ENCODE measurements at regions not wholly inside any gene's neighbourhood (a gene's known extent, or its start where the extent isn't known, plus 50 kb on each side); places are given as distances from the start of the nearest gene placed in this dataset.

GRCh38 chr10:55497893-55498499 is 697.0 kb upstream of the PCDH15 start:
- Mint-ChIP-seq H3K4me3 (no peak overlapping the region), H3K27ac (no peak overlapping the region), H3K27me3 (ENCODE audit: insufficient read depth, low read depth) (no peaks in the 10 kb centered on the region), H3K36me3 (no peaks in the 10 kb centered on the region), H3K4me1 (no peaks in the 10 kb centered on the region), H3K9me3 (peaks cover 3% of the 10 kb centered on the region)
- TF ChIP-seq EZH2 (IDR thresholded peaks at IDR 0.05), result no peak
- TF ChIP-seq EZH2phosphoT487 (IDR thresholded peaks at IDR 0.05), result no peak
- TF ChIP-seq, protein P1, sequence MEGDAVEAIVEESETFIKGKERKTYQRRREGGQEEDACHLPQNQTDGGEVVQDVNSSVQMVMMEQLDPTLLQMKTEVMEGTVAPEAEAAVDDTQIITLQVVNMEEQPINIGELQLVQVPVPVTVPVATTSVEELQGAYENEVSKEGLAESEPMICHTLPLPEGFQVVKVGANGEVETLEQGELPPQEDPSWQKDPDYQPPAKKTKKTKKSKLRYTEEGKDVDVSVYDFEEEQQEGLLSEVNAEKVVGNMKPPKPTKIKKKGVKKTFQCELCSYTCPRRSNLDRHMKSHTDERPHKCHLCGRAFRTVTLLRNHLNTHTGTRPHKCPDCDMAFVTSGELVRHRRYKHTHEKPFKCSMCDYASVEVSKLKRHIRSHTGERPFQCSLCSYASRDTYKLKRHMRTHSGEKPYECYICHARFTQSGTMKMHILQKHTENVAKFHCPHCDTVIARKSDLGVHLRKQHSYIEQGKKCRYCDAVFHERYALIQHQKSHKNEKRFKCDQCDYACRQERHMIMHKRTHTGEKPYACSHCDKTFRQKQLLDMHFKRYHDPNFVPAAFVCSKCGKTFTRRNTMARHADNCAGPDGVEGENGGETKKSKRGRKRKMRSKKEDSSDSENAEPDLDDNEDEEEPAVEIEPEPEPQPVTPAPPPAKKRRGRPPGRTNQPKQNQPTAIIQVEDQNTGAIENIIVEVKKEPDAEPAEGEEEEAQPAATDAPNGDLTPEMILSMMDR (IDR thresholded peaks at IDR 0.05), result no peak
- Histone ChIP-seq H2AFZ (replicated peaks) (no peak overlapping the region), H3K4me3 (no peak overlapping the region), H3K36me3 (no peaks in the 10 kb centered on the region), H3K79me2 (ENCODE audit: low read depth) (no peaks in the 10 kb centered on the region), H4K20me1 (ENCODE audit: low read depth) (no peaks in the 10 kb centered on the region), H3K27ac (no peak overlapping the region), H3K27me3 (no peaks in the 10 kb centered on the region), H3K4me1 (no peaks in the 10 kb centered on the region), H3K9ac (no peak overlapping the region), H3K4me2 (no peak overlapping the region), H3F3A (ENCODE audit: low read depth) (no peaks in the 10 kb centered on the region), H3K9me3 (ENCODE audit: low read depth) (no peaks in the 10 kb centered on the region)
- no peak for DNase-seq (ENCODE audit: low spot score)

GRCh38 chr10:55495555-55495954 is 694.5 kb upstream of the PCDH15 start:
- Mint-ChIP-seq H3K36me3 (no peaks in the 10 kb centered on the region), H3K4me1 (peaks cover 13% of the 10 kb centered on the region), H3K9me3 (peaks cover 10% of the 10 kb centered on the region), H3K4me3 (no peak overlapping the region), H3K27ac (no peak overlapping the region), H3K27me3 (ENCODE audit: insufficient read depth, low read depth) (no peaks in the 10 kb centered on the region)
- no peak overlapping the region for H2AFZ ChIP-seq (replicated peaks)
- no peak for DNase-seq (ENCODE audit: low spot score)
- H3K4me2 ChIP-seq, result no peak overlapping the region
- TF ChIP-seq EZH2phosphoT487 (IDR thresholded peaks at IDR 0.05), result no peak
- TF ChIP-seq, protein P1 (IDR thresholded peaks at IDR 0.05), result no peak
- no peak for TF ChIP-seq EZH2 (IDR thresholded peaks at IDR 0.05)
- H3K36me3 ChIP-seq, result no peaks in the 10 kb centered on the region
- H3K79me2 ChIP-seq (ENCODE audit: low read depth), result no peaks in the 10 kb centered on the region
- no peak overlapping the region for H3K9ac ChIP-seq
- H3K4me1 ChIP-seq, result no peaks in the 10 kb centered on the region
- H4K20me1 ChIP-seq (ENCODE audit: low read depth), result no peaks in the 10 kb centered on the region
- no peak overlapping the region for H3K27ac ChIP-seq
- H3K9me3 ChIP-seq (ENCODE audit: low read depth), result no peaks in the 10 kb centered on the region
- H3F3A ChIP-seq (ENCODE audit: low read depth), result no peaks in the 10 kb centered on the region
- no peak overlapping the region for H3K4me3 ChIP-seq
- no peaks in the 10 kb centered on the region for H3K27me3 ChIP-seq

DNA sequence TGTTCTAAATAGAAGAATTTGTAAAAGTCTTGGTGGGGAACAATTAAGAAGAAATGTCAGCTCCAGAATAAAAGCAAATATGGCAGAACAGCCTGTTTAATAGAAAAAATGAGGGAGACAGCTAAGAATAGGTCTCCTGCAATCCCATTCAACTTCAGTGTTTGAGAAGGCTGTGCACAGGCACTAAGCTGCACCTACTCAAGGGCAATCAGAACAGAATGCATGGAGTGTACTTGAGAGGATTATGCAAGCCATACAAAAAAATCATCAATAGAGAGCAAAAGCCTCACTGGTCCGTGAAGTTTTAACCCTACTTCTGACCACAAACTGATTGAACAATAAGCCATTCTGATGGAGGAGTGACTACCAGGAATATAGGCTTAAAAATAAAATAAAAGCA is 690.7 kb upstream of the PCDH15 start:
- Histone ChIP-seq H3K9ac (no peak overlapping the region), H3K79me2 (ENCODE audit: low read depth) (no peaks in the 10 kb centered on the region), H3K27ac (no peak overlapping the region), H3K27me3 (no peaks in the 10 kb centered on the region), H2AFZ (replicated peaks) (no peak overlapping the region), H3K4me1 (no peaks in the 10 kb centered on the region), H3K4me3 (no peak overlapping the region), H3K4me2 (no peak overlapping the region), H3K36me3 (no peaks in the 10 kb centered on the region), H3F3A (ENCODE audit: low read depth) (no peaks in the 10 kb centered on the region), H3K9me3 (ENCODE audit: low read depth) (no peaks in the 10 kb centered on the region), H4K20me1 (ENCODE audit: low read depth) (no peaks in the 10 kb centered on the region)
- Mint-ChIP-seq H3K36me3 (no peaks in the 10 kb centered on the region), H3K4me3 (no peak overlapping the region), H3K9me3 (peaks cover 10% of the 10 kb centered on the region), H3K27me3 (ENCODE audit: insufficient read depth, low read depth) (no peaks in the 10 kb centered on the region), H3K4me1 (peaks cover 13% of the 10 kb centered on the region), H3K27ac (peak overlapping the region; percentile 60)
- TF ChIP-seq EZH2 (IDR thresholded peaks at IDR 0.05), result no peak
- TF ChIP-seq EZH2phosphoT487 (IDR thresholded peaks at IDR 0.05), result no peak
- DNase-seq (ENCODE audit: low spot score), result no peak

DNA sequence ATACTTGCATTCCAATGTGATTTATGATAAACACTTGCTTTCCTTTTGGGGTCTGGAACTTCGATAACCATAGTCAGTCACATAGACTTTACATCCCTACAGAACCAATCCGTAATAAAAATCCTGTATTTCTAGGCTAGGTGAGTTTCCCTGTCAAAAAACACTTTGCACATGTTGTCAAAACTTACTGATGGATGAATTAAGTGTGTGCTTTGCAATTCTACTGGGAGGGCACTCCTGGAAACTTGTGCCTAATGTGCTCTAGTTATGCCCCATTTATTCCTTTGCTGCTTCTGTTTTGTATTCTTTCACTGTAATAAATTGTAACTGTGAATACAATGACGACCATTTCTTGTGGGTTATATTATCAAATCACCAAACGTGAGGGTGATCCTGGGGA is 684.8 kb upstream of the PCDH15 start:
- no peak overlapping the region for H3K4me2 ChIP-seq
- H3K27me3 ChIP-seq, result no peaks in the 10 kb centered on the region
- Mint-ChIP-seq H3K4me1 (peaks cover 2% of the 10 kb centered on the region), H3K27ac (no peak overlapping the region), H3K4me3 (no peak overlapping the region), H3K9me3 (peaks cover 18% of the 10 kb centered on the region), H3K27me3 (ENCODE audit: insufficient read depth, low read depth) (no peaks in the 10 kb centered on the region), H3K36me3 (no peaks in the 10 kb centered on the region)
- H3K27ac ChIP-seq, result no peak overlapping the region
- no peaks in the 10 kb centered on the region for H4K20me1 ChIP-seq (ENCODE audit: low read depth)
- TF ChIP-seq, protein P1 (IDR thresholded peaks at IDR 0.05), result no peak
- TF ChIP-seq EZH2 (IDR thresholded peaks at IDR 0.05) (no peak), EZH2phosphoT487 (IDR thresholded peaks at IDR 0.05) (no peak)
- no peaks in the 10 kb centered on the region for H3F3A ChIP-seq (ENCODE audit: low read depth)
- no peak for DNase-seq (ENCODE audit: low spot score)
- H3K9ac ChIP-seq, result no peak overlapping the region
- H3K79me2 ChIP-seq (ENCODE audit: low read depth), result no peaks in the 10 kb centered on the region
- no peak overlapping the region for H2AFZ ChIP-seq (replicated peaks)
- no peaks in the 10 kb centered on the region for H3K36me3 ChIP-seq
- no peak overlapping the region for H3K4me3 ChIP-seq
- H3K9me3 ChIP-seq (ENCODE audit: low read depth), result no peaks in the 10 kb centered on the region
- H3K4me1 ChIP-seq, result no peaks in the 10 kb centered on the region

Measured in neural progenitor cell (in vitro differentiated cells).